ENCODE measurements at regions not wholly inside any gene's neighbourhood (a gene's known extent, or its start where the extent isn't known, plus 50 kb on each side); places are given as distances from the start of the nearest gene placed in this dataset.

- TF ChIP-seq POLR2A (IDR thresholded peaks at IDR 0.05) (peak in 1 of 2 donors; percentile 48), CTCF (IDR thresholded peaks at IDR 0.05 in 4 of 5, conservative IDR thresholded peaks at IDR 0.05 in 1 of 5) (no peak)
Observed at GRCh38 chr10:4243651-4244050, 458.6 kb upstream of the KLF6 start.
